Mesenchymal stem cell (in vitro differentiated cells and primary cell): ENCODE measurements at regions not wholly inside any gene's neighbourhood (a gene's known extent, or its start where the extent isn't known, plus 50 kb on each side); places are given as distances from the start of the nearest gene placed in this dataset.

Experiments
- DNase-seq: peaks from one replicate; pipeline ENCODE4 v3.0.0-alpha.2; 2013
- H2AFZ ChIP-seq: one replicate; pipeline ENCODE4 v1.6.1; 2013; ENCODE audit warnings: low read depth, mild to moderate bottlenecking, control low read depth, inconsistent platforms, low read length, moderate library complexity
- H2AK5ac ChIP-seq: 2 replicates; pipeline ENCODE4 v1.6.1; 2013; ENCODE audit warnings: low read length, moderate library complexity, mild to moderate bottlenecking, inconsistent platforms; ENCODE audit not compliant: severe bottlenecking
- H2BK120ac ChIP-seq: one replicate; pipeline ENCODE4 v1.6.1; 2013; ENCODE audit warnings: low read depth, mild to moderate bottlenecking, inconsistent platforms, low read length, moderate library complexity
- H2BK12ac ChIP-seq, 2 experiments: one replicate each; pipeline ENCODE4 v1.6.1; 2013; ENCODE audit warnings: inconsistent platforms in 2 of 2, low read length in 2 of 2, mild to moderate bottlenecking in 2 of 2, moderate library complexity in 2 of 2, control low read depth in 1 of 2
- H2BK15ac ChIP-seq: one replicate; pipeline ENCODE4 v1.6.1; 2013; ENCODE audit warnings: mild to moderate bottlenecking, low read depth, inconsistent platforms; ENCODE audit not compliant: poor library complexity, severe bottlenecking
- H2BK5ac ChIP-seq: 2 replicates; pipeline ENCODE4 v1.6.1; 2013; ENCODE audit warnings: low read depth, mild to moderate bottlenecking, low read length, control low read depth, inconsistent platforms; ENCODE audit not compliant: poor library complexity, severe bottlenecking
- H3K14ac ChIP-seq, 2 experiments: one replicate each; pipeline ENCODE4 v1.6.1; 2013; ENCODE audit warnings: inconsistent platforms in 2 of 2, low read length in 2 of 2, control low read depth in 1 of 2, mild to moderate bottlenecking in 1 of 2, moderate library complexity in 1 of 2
- H3K18ac ChIP-seq, 2 experiments: one replicate each; pipeline ENCODE4 v1.6.1; 2013; ENCODE audit warnings: inconsistent platforms in 2 of 2, low read length in 2 of 2, control low read depth in 1 of 2, low read depth in 1 of 2, mild to moderate bottlenecking in 1 of 2
- H3K23ac ChIP-seq, 2 experiments: one replicate each; pipeline ENCODE4 v1.6.1; 2013; ENCODE audit warnings: inconsistent platforms in 2 of 2, low read length in 2 of 2, mild to moderate bottlenecking in 2 of 2, moderate library complexity in 2 of 2, control low read depth in 1 of 2
- H3K27ac ChIP-seq: 2 replicates; pipeline ENCODE4 v1.5.1; 2013; ENCODE audit warnings: mild to moderate bottlenecking, moderate library complexity, low read length, control low read depth, inconsistent platforms; ENCODE audit not compliant: poor library complexity, severe bottlenecking
- H3K27me3 ChIP-seq, 2 experiments: 2 replicates each; pipeline versions ENCODE4 v1.6.1 to v1.7.0; 2013; ENCODE audit warnings: low read length in 2 of 2, mild to moderate bottlenecking in 2 of 2, moderate library complexity in 2 of 2, control low read depth in 1 of 2, inconsistent platforms in 1 of 2; ENCODE audit not compliant: control insufficient read depth in 1 of 2, insufficient read depth in 1 of 2
- H3K36me3 ChIP-seq, 2 experiments: 2 replicates each; pipeline versions ENCODE4 v1.6.1 to v1.7.0; 2013; ENCODE audit warnings: low read length in 2 of 2, control low read depth in 1 of 2, inconsistent platforms in 1 of 2, low read depth in 1 of 2, mild to moderate bottlenecking in 1 of 2; ENCODE audit not compliant: insufficient read depth in 2 of 2, control insufficient read depth in 1 of 2
- H3K4ac ChIP-seq, 2 experiments: one replicate each; pipeline ENCODE4 v1.6.1; 2013; ENCODE audit warnings: inconsistent platforms in 2 of 2, low read length in 2 of 2, mild to moderate bottlenecking in 2 of 2, moderate library complexity in 2 of 2, control low read depth in 1 of 2, low read depth in 1 of 2
- H3K4me1 ChIP-seq: 2 replicates; pipeline ENCODE4 v1.6.1; 2013; ENCODE audit warnings: low read depth, low read length, control low read depth; ENCODE audit not compliant: control insufficient read depth, insufficient read depth
- H3K4me2 ChIP-seq: 2 replicates; pipeline ENCODE4 v1.6.1; 2013; ENCODE audit warnings: low read length, mild to moderate bottlenecking, inconsistent platforms; ENCODE audit not compliant: poor library complexity, severe bottlenecking
- H3K4me3 ChIP-seq, 2 experiments: 2 replicates each; pipeline versions ENCODE4 v1.5.1 to v1.7.0; 2013; ENCODE audit warnings: low read length in 2 of 2, mild to moderate bottlenecking in 2 of 2, control low read depth in 1 of 2, low read depth in 1 of 2; ENCODE audit not compliant: insufficient read depth in 1 of 2
- H3K79me1 ChIP-seq: replicated peaks from 2 replicates; pipeline ENCODE4 v1.6.1; 2013; ENCODE audit warnings: mild to moderate bottlenecking, control low read depth, low read length, inconsistent platforms; ENCODE audit not compliant: poor library complexity, severe bottlenecking
- H3K9ac ChIP-seq: 2 replicates; pipeline ENCODE4 v1.7.0; 2013; ENCODE audit warnings: mild to moderate bottlenecking, low read length, moderate library complexity
- H3K9me3 ChIP-seq: 2 replicates; pipeline ENCODE4 v1.7.0; 2013; ENCODE audit warnings: mild to moderate bottlenecking, low read length; ENCODE audit not compliant: control insufficient read depth
- H4K8ac ChIP-seq: one replicate; pipeline ENCODE4 v1.6.1; 2013; ENCODE audit warnings: inconsistent platforms, mild to moderate bottlenecking, low read length, moderate library complexity
- H4K91ac ChIP-seq: one replicate; pipeline ENCODE4 v1.6.1; 2013; ENCODE audit warnings: mild to moderate bottlenecking, low read length, inconsistent platforms
- WGBS: methylation state at CpG from one replicate; pipeline ENCODE4 v1.1.7; 2013; ENCODE audit warnings: mixed read lengths; 5-methylcytosine and 5-hydroxymethylcytosine counted together

- Histone ChIP-seq H3K23ac (no peak overlapping the region), H3K27ac (no peak overlapping the region)
- WGBS: 91% methylated on average over 15 of the region's 15 CpGs
Measured at GRCh38 chr17:77353684-77354419, 213.1 kb downstream of the SEC14L1 start.

GRCh38 chr17:77354420-77354669, 213.6 kb downstream of the SEC14L1 start:
- 97% methylated on average over 5 of the region's 5 CpGs for WGBS

More at GRCh38 chr17:77353684-77354419, 213.1 kb downstream of the SEC14L1 start:
- no peak overlapping the region for H2BK120ac ChIP-seq
- H3K9ac ChIP-seq: peak overlapping the region; percentile 83
- H3K9me3 ChIP-seq: no peaks in the 10 kb centered on the region
- peak overlapping the region; percentile 57 for H4K91ac ChIP-seq
- no peak overlapping the region for H3K18ac ChIP-seq
- H2BK12ac ChIP-seq: no peak overlapping the region
- no peak overlapping the region for H2BK5ac ChIP-seq
- H3K79me1 ChIP-seq: peaks cover 28% of the 10 kb centered on the region
- H2AK5ac ChIP-seq: no peak overlapping the region
- H3K4me3 ChIP-seq: peak overlapping the region in 1 of 2 experiments; percentile 5
- H3K4me2 ChIP-seq: no peak overlapping the region
- DNase-seq: no peak
- peak overlapping the region; percentile 29 for H4K8ac ChIP-seq
- H2BK15ac ChIP-seq: no peak overlapping the region
- peaks cover 46% of the 10 kb centered on the region for H3K4me1 ChIP-seq
- H3K14ac ChIP-seq: no peak overlapping the region
- H3K27me3 ChIP-seq: no peaks in the 10 kb centered on the region
- H3K4ac ChIP-seq: no peak overlapping the region
- H2AFZ ChIP-seq: no peak overlapping the region
- peaks cover 0 to 14% of the 10 kb centered on the region in 2 experiments for H3K36me3 ChIP-seq

DNA sequence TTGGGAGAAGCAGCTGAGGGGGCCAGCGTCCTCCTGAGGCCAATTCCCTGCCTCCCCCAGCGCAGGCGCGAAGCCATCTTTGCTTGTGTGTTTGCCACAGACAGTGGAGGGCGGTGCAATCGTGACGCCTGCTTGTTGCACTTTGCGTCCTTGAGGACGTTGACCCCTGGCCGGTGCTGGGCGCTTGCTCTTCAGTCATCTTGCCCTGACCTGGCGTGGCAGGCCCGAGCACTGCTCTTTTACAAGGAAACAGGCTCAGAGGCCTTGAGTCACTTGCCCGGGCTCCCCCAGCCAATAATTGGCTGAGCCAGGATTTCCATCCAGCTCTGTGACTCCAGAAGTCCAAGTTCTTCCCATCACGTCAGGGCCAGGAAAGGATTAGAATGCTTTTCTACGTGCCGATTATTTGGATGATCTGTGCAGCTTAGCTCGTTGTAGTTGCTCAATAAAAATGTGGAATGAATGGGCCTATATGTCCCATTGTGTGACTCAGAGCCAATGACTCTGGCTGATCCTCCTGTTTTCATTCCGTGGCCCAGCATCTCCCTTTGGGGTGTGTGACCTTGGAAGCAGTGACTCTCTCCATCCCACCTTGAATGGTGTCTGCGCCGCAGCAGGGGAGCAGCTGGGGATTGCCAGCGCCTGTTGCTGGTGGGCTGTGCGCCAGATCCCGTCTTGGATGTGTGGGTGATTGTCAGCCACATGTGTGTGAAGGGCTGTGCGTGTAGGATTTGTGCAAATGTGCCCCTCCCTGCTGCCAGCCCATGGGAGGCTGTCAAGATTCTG, 214.1 kb downstream of the SEC14L1 start:
- peak overlapping the region in 1 of 2 experiments; percentile 68 for H3K14ac ChIP-seq
- peaks cover 43% of the 10 kb centered on the region for H3K4me1 ChIP-seq
- H3K9me3 ChIP-seq: no peaks in the 10 kb centered on the region
- peak; percentile 97 for DNase-seq
- H3K4me3 ChIP-seq: peak overlapping the region; percentile 5 to 21
- H3K27ac ChIP-seq: no peak overlapping the region
- H3K4ac ChIP-seq: no peak overlapping the region
- H2BK15ac ChIP-seq: no peak overlapping the region
- no peak overlapping the region for H2AFZ ChIP-seq
- H3K18ac ChIP-seq: peak overlapping the region; percentile 48 to 69
- no peak overlapping the region for H3K23ac ChIP-seq
- WGBS: 77% methylated on average over 25 of the region's 25 CpGs
- H3K4me2 ChIP-seq: no peak overlapping the region
- peaks cover 0 to 12% of the 10 kb centered on the region in 2 experiments for H3K36me3 ChIP-seq
- H2BK12ac ChIP-seq: peak overlapping the region in 1 of 2 experiments; percentile 49
- peak overlapping the region; percentile 83 for H3K9ac ChIP-seq
- no peaks in the 10 kb centered on the region for H3K27me3 ChIP-seq
- no peak overlapping the region for H2AK5ac ChIP-seq
- H4K91ac ChIP-seq: peak overlapping the region; percentile 57
- H4K8ac ChIP-seq: peak overlapping the region; percentile 39
- H2BK120ac ChIP-seq: no peak overlapping the region
- no peak overlapping the region for H2BK5ac ChIP-seq
- H3K79me1 ChIP-seq: peaks cover 29% of the 10 kb centered on the region

More at GRCh38 chr17:77354420-77354669, 213.6 kb downstream of the SEC14L1 start:
- no peaks in the 10 kb centered on the region for H3K27me3 ChIP-seq
- no peak overlapping the region for H2BK5ac ChIP-seq
- H3K27ac ChIP-seq: no peak overlapping the region
- H2AK5ac ChIP-seq: no peak overlapping the region
- no peak overlapping the region for H3K4ac ChIP-seq
- H2AFZ ChIP-seq: no peak overlapping the region
- peak overlapping the region; percentile 57 for H4K91ac ChIP-seq
- H3K9me3 ChIP-seq: no peaks in the 10 kb centered on the region
- no peak overlapping the region for H2BK12ac ChIP-seq
- no peak overlapping the region for H3K23ac ChIP-seq
- H2BK15ac ChIP-seq: no peak overlapping the region
- H4K8ac ChIP-seq: peak overlapping the region; percentile 19
- H3K18ac ChIP-seq: peak overlapping the region; percentile 48 to 69
- peaks cover 31% of the 10 kb centered on the region for H3K79me1 ChIP-seq
- H3K4me3 ChIP-seq: peak overlapping the region in 1 of 2 experiments; percentile 5
- peak overlapping the region; percentile 83 for H3K9ac ChIP-seq
- H3K4me1 ChIP-seq: peaks cover 46% of the 10 kb centered on the region
- H3K4me2 ChIP-seq: no peak overlapping the region
- DNase-seq: no peak
- H3K14ac ChIP-seq: peak overlapping the region in 1 of 2 experiments; percentile 30
- peaks cover 0 to 14% of the 10 kb centered on the region in 2 experiments for H3K36me3 ChIP-seq
- H2BK120ac ChIP-seq: no peak overlapping the region

DNA sequence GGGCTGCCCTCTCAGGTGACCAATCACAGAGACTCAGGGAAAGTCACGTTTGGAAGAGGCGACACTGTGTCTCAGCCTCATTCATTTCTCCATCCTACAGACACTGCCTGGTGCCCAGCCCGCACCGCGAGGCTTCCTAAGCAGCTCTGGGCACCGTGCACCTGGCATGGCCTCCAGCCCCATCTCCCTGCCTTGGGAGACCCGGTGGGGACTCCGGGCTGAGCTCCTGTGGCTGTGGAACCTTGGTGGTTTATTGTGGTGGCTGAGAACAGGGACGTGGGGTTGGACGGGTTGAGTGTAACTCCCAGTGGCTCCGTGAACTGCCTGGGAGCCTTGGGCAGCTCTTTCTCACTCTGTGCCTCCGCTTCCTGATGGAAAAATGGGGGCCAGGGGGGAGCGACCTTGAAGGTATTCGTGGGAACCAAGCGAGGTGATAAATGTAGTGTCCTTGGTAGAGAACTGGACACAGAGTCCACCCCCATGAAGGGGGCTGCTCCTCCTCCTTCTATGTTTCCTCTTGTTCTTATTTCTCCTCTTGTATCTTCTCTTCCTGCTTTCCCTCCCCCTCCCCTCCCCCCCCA, 215.4 kb downstream of the SEC14L1 start:
- Histone ChIP-seq H2AFZ (no peak overlapping the region), H2BK12ac (no peak overlapping the region), H2BK5ac (no peak overlapping the region), H3K4me2 (no peak overlapping the region), H3K79me1 (peaks cover 28% of the 10 kb centered on the region), H3K9me3 (no peaks in the 10 kb centered on the region), H3K14ac (no peak overlapping the region), H2BK120ac (no peak overlapping the region), H3K4ac (no peak overlapping the region), H2AK5ac (no peak overlapping the region), H3K4me1 (peaks cover 30% of the 10 kb centered on the region), H4K8ac (no peak overlapping the region), H3K4me3 (no peak overlapping the region), H2BK15ac (no peak overlapping the region), H3K23ac (no peak overlapping the region), H3K27ac (no peak overlapping the region), H3K18ac (no peak overlapping the region), H4K91ac (peak overlapping the region; percentile 64), H3K27me3 (no peaks in the 10 kb centered on the region), H3K9ac (no peak overlapping the region), H3K36me3 (peaks cover 0 to 9% of the 10 kb centered on the region in 2 experiments)
- no peak for DNase-seq
- 94% methylated on average over 11 of the region's 15 CpGs for WGBS
